ACC112 (cell line): ENCODE measurements at regions not wholly inside any gene's neighbourhood (a gene's known extent, or its start where the extent isn't known, plus 50 kb on each side); places are given as distances from the start of the nearest gene placed in this dataset.

Source experiments
- H2AFZ ChIP-seq: fragments of 200-600 bp; sonication (generic); one replicate; pipeline ENCODE4 v1.6.0; 2017; ENCODE audit warnings: antibody characterized with exemption, low read length; ENCODE audit not compliant: unreplicated experiment
- H3K27ac ChIP-seq: fragments of 200-600 bp; sonication (generic); 2 replicates; pipeline ENCODE4 v1.5.1; 2014; ENCODE audit warnings: low read depth, mild to moderate bottlenecking, antibody characterized with exemption, low read length, moderate library complexity
- H3K27me3 ChIP-seq: fragments of 200-600 bp; sonication (generic); 2 replicates; pipeline ENCODE4 v1.6.1; 2014; ENCODE audit warnings: mild to moderate bottlenecking, antibody characterized with exemption, low read length, moderate library complexity, mixed read lengths; ENCODE audit not compliant: insufficient read depth
- H3K36me3 ChIP-seq: fragments of 200-600 bp; sonication (generic); 2 replicates; pipeline ENCODE4 v1.6.1; 2016; ENCODE audit warnings: mild to moderate bottlenecking, antibody characterized with exemption, low read length, moderate library complexity, mixed read lengths; ENCODE audit not compliant: insufficient read depth
- H3K4me1 ChIP-seq: fragments of 200-600 bp; sonication (generic); one replicate; pipeline ENCODE4 v1.6.1; 2016; ENCODE audit warnings: low read length, mixed read lengths; ENCODE audit not compliant: insufficient read depth, unreplicated experiment, control insufficient read depth
- H3K4me3 ChIP-seq: fragments of 200-600 bp; sonication (generic); 2 replicates; pipeline ENCODE4 v1.5.1; 2014; ENCODE audit warnings: mild to moderate bottlenecking, low read depth, low read length
- H3K79me2 ChIP-seq: fragments of 200-600 bp; sonication (generic); one replicate; pipeline ENCODE4 v1.6.0; 2016; ENCODE audit warnings: low read length; ENCODE audit not compliant: control insufficient read depth, unreplicated experiment, insufficient read depth

GRCh38 chr2:180159921-180160320 is 152.8 kb upstream of the CWC22 start:
- no peak overlapping the region for H2AFZ ChIP-seq
- H3K4me1 ChIP-seq = peaks cover 11% of the 10 kb centered on the region
- H3K4me3 ChIP-seq = no peak overlapping the region
- H3K36me3 ChIP-seq = no peaks in the 10 kb centered on the region
- H3K27ac ChIP-seq = no peak overlapping the region
- no peaks in the 10 kb centered on the region for H3K79me2 ChIP-seq
- H3K27me3 ChIP-seq = no peaks in the 10 kb centered on the region

DNA sequence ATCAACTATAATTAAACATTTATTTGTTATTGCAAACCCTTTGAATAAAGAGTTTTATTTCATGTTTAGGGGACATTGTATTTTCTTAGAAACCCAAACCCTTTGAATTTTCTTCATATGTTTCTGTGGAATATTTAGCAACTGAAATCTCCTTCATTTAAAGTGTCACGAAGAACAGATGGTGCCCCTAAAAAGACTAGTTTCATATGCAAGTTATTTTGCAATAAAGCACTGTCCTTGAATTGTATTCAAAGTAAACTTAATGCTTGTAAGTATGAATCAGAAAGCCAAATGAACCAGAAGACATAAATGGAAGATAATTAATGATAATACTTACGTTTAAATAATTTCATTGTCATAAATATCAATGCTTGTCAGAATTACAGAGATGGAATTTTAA is 151.9 kb upstream of the CWC22 start:
- no peak overlapping the region for H2AFZ ChIP-seq

GRCh38 chr2:180156651-180157050 is 149.6 kb upstream of the CWC22 start:
- Histone ChIP-seq H3K36me3 (no peaks in the 10 kb centered on the region), H3K4me3 (no peak overlapping the region), H2AFZ (no peak overlapping the region), H3K27me3 (no peaks in the 10 kb centered on the region), H3K27ac (no peak overlapping the region), H3K79me2 (no peaks in the 10 kb centered on the region), H3K4me1 (peaks cover 3% of the 10 kb centered on the region)

More for the DNA sequence above, 151.9 kb upstream of the CWC22 start:
- no peaks in the 10 kb centered on the region for H3K79me2 ChIP-seq
- H3K36me3 ChIP-seq = no peaks in the 10 kb centered on the region
- H3K27me3 ChIP-seq = no peaks in the 10 kb centered on the region
- no peak overlapping the region for H3K4me3 ChIP-seq
- H3K27ac ChIP-seq = no peak overlapping the region
- peaks cover 11% of the 10 kb centered on the region for H3K4me1 ChIP-seq

DNA sequence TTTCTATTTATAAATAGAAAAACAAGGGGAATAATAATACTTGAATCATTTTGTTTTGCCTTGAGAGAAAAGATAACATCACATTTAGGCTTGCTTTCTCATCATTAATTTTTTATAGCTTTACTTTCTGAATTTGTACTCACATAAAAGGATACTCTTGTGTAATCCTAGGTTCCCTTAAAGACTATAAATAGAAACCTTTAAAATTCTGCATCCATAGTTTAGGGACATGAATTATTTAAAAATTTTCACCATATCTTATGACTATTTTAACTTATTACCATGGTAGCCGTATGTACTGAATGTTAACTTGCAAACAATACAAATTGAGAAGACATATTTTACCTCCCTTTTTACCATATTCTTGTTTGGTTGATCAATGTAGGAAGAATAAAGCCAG is 143.5 kb upstream of the CWC22 start:
- H3K36me3 ChIP-seq = no peaks in the 10 kb centered on the region

DNA sequence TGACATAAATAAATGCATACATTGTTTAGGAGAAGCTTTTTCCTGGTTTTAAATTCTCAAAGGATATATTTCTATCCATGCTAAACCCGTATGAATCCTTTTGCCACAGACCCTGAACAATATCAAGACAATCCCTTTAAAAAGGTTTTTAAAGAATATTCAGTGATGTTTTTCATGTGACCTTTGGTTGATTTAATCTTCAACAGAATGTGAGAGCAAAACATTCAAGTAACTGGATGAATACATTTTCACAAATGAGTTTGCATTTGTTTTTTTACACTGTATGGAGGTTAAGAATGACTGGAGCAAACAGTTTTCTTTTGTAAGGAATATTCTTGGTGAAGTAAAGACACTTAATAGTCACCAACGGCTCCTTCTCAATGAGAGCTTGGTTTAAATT is 139.4 kb upstream of the CWC22 start:
- no peaks in the 10 kb centered on the region for H3K36me3 ChIP-seq
- no peaks in the 10 kb centered on the region for H3K27me3 ChIP-seq
- H3K4me3 ChIP-seq = no peak overlapping the region
- no peak overlapping the region for H2AFZ ChIP-seq
- H3K79me2 ChIP-seq = no peaks in the 10 kb centered on the region
- H3K4me1 ChIP-seq = no peaks in the 10 kb centered on the region
- H3K27ac ChIP-seq = no peak overlapping the region

More for the DNA sequence above, 143.5 kb upstream of the CWC22 start:
- no peaks in the 10 kb centered on the region for H3K27me3 ChIP-seq
- H3K79me2 ChIP-seq = no peaks in the 10 kb centered on the region
- no peak overlapping the region for H3K4me3 ChIP-seq
- no peak overlapping the region for H2AFZ ChIP-seq
- H3K27ac ChIP-seq = no peak overlapping the region
- H3K4me1 ChIP-seq = no peaks in the 10 kb centered on the region

DNA sequence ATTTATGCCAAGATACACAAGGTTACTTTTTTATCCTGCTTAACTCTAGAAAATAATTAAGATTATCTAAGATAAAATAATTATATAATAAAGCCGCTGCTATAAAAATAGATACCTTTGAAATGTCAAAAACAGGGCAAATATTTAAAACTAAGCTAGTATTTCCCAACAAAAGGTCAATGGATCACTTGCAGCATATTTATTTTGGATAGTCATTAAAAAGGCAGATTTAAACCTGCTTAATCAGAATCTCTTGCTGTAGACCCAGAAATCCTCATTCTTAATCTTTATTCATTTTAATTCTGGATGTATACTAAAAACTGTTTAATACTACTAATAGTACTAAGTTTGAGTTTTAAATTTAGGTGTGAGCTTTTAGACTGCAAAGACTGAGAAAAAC is 139.0 kb upstream of the CWC22 start:
- Histone ChIP-seq H3K36me3 (no peaks in the 10 kb centered on the region), H3K27me3 (no peaks in the 10 kb centered on the region), H3K4me1 (no peaks in the 10 kb centered on the region), H2AFZ (no peak overlapping the region), H3K4me3 (no peak overlapping the region), H3K79me2 (no peaks in the 10 kb centered on the region), H3K27ac (no peak overlapping the region)

- Histone ChIP-seq H3K4me3 (no peak overlapping the region), H2AFZ (no peak overlapping the region), H3K27me3 (no peaks in the 10 kb centered on the region), H3K4me1 (no peaks in the 10 kb centered on the region), H3K79me2 (no peaks in the 10 kb centered on the region), H3K36me3 (no peaks in the 10 kb centered on the region), H3K27ac (no peak overlapping the region)
Measured at GRCh38 chr2:180145163-180145562, 138.1 kb upstream of the CWC22 start.

DNA sequence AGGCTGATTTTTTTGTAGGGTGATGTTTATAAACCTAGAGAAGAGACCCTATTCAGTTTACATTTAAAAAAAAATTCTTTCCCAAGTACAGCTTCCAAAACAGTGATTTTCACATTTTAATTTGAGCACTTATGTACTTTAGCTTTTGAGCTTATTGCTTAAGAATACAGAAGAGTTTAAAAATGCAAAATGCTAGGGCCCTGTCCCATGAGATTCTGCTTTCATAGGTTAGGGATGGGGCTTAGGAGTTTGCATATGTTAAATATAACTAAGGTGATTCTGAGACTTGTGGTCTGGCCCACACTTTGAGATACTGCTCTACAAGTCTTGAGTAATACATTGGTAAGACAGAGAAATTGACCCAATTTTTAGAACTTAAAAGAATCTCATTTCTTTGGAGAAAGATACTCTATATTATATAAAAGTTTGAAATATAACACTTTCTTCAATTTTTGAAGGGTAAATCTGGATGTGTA is 137.3 kb upstream of the CWC22 start:
- H3K4me3 ChIP-seq = no peak overlapping the region
- no peak overlapping the region for H2AFZ ChIP-seq
- no peaks in the 10 kb centered on the region for H3K36me3 ChIP-seq
- H3K79me2 ChIP-seq = no peaks in the 10 kb centered on the region
- no peaks in the 10 kb centered on the region for H3K4me1 ChIP-seq
- H3K27ac ChIP-seq = no peak overlapping the region
- no peaks in the 10 kb centered on the region for H3K27me3 ChIP-seq

- H3K79me2 ChIP-seq = no peaks in the 10 kb centered on the region
- H3K27ac ChIP-seq = no peak overlapping the region
- no peaks in the 10 kb centered on the region for H3K4me1 ChIP-seq
- H3K27me3 ChIP-seq = no peaks in the 10 kb centered on the region
- H3K4me3 ChIP-seq = no peak overlapping the region
- no peaks in the 10 kb centered on the region for H3K36me3 ChIP-seq
- H2AFZ ChIP-seq = no peak overlapping the region
Measured at GRCh38 chr2:180143633-180144337, 136.7 kb upstream of the CWC22 start.

DNA sequence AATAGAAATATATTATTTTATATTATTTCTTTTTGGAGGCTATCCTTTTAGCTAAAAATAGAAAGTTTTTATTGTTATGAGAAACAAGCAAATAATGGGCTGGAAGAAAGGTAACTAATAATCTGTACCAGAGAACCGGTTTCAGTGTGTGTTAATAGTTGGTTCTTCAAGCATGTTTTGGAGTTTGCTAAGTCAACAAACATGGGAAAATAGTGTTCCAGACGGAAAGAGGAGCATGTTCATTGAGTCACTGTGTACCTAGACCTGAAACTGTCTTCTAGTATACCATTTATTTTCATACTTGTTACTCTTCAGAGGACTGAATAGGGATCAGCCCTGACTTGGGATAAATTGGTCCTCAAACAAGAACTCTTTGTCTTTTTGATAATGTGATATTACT is 134.5 kb upstream of the CWC22 start:
- H3K4me1 ChIP-seq = no peaks in the 10 kb centered on the region
- H3K4me3 ChIP-seq = no peak overlapping the region
- H3K79me2 ChIP-seq = no peaks in the 10 kb centered on the region
- H3K36me3 ChIP-seq = no peaks in the 10 kb centered on the region
- no peaks in the 10 kb centered on the region for H3K27me3 ChIP-seq
- no peak overlapping the region for H3K27ac ChIP-seq
- no peak overlapping the region for H2AFZ ChIP-seq

DNA sequence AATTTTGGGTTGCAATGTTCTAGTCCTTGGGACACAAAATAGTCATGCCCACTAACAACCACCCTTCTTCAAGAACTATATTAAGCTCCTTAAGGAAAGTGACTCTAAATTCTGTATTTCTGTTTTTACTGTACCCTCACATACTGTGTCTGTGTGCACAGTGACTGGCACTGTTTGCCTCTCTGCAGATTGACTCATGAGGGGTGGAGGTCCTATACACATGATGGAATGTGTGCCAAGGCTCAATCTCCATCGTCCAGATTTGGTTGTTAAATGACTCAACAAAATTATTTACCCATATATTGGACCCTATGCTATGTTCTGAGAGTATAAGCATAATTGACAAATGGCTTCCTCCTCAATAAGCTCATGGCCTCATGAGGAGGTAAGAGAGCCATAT is 126.6 kb upstream of the CWC22 start:
- Histone ChIP-seq H3K27me3 (no peaks in the 10 kb centered on the region), H3K4me3 (no peak overlapping the region), H3K4me1 (peaks cover 16% of the 10 kb centered on the region), H2AFZ (no peak overlapping the region), H3K36me3 (no peaks in the 10 kb centered on the region), H3K27ac (no peak overlapping the region), H3K79me2 (no peaks in the 10 kb centered on the region)
